Kidney (tissue), 13 donors: ENCODE measurements at regions not wholly inside any gene's neighbourhood (a gene's known extent, or its start where the extent isn't known, plus 50 kb on each side); places are given as distances from the start of the nearest gene placed in this dataset.

Experiments
- DNase-seq, 5 donors: peaks; one replicate each; pipeline ENCODE4 v3.0.0-alpha.2; 2013 to 2020
- FAIRE-seq: peaks from 2 replicates; lab custom pipeline; 2012; peaks lifted over from hg19 to GRCh38; lab: Jason Lieb, UNC
- H3K27ac ChIP-seq, 2 donors: one replicate each; pipeline ENCODE4 v1.7.0; 2013; ENCODE audit warnings: low read depth in 2 of 2, low read length in 2 of 2, inconsistent platforms in 1 of 2
- H3K27me3 ChIP-seq: one replicate; pipeline ENCODE4 v1.7.1; 2013; ENCODE audit warnings: low read length, inconsistent platforms; ENCODE audit not compliant: control insufficient read depth, insufficient read depth
- H3K36me3 ChIP-seq, 3 donors: one replicate each; pipeline versions ENCODE4 v1.7.0 to v1.7.1; 2013; ENCODE audit warnings: low read length in 3 of 3, control low read depth in 1 of 3, inconsistent platforms in 1 of 3; ENCODE audit not compliant: insufficient read depth in 3 of 3, control insufficient read depth in 2 of 3
- H3K4me1 ChIP-seq, 3 donors: one replicate each; pipeline versions ENCODE4 v1.7.0 to v1.7.1; 2013; ENCODE audit warnings: low read length in 3 of 3, inconsistent platforms in 1 of 3, low read depth in 1 of 3; ENCODE audit not compliant: control insufficient read depth in 2 of 3, insufficient read depth in 2 of 3
- H3K4me3 ChIP-seq, 3 donors: one replicate each; pipeline versions ENCODE4 v1.7.0 to v1.8.1; 2013; ENCODE audit warnings: low read length in 3 of 3, control low read depth in 1 of 3, inconsistent platforms in 1 of 3
- H3K9ac ChIP-seq, 3 donors: one replicate each; pipeline versions ENCODE4 v1.7.0 to v1.7.1; 2013; ENCODE audit warnings: low read length in 3 of 3, control low read depth in 1 of 3, inconsistent platforms in 1 of 3
- H3K9me3 ChIP-seq, 3 donors: one replicate each; pipeline versions ENCODE4 v1.7.0 to v1.7.1; 2013; ENCODE audit warnings: low read length in 3 of 3, control low read depth in 1 of 3, inconsistent platforms in 1 of 3; ENCODE audit not compliant: control insufficient read depth in 2 of 3, insufficient read depth in 1 of 3
- CTCF ChIP-seq: IDR thresholded peaks from 3 replicates; pipeline ENCODE4 v1.5.1; 2012; ENCODE audit warnings: mild to moderate bottlenecking, moderate library complexity, borderline replicate concordance; ENCODE audit not compliant: insufficient read depth; ENCODE audit errors: extremely low read depth
- intact Hi-C: fragments of 100-400 bp; cut with DNase I; formaldehyde crosslinking; loops from one replicate; pipeline ENCODE4 v1.11.1; 2022
- donor health status: control.
- donor health status: control.
- donor health status: control.
- donor health status: control.
- donor health status: control.
- donor health status: DM: yes; HTN: yes; CAD: no.
- donor health status: Normal renal cell carcinoma (clear cell type).

GRCh38 chr6:113526995-113527394 lies 330.1 kb upstream of the MARCKS start:
- Histone ChIP-seq H3K36me3 (no peaks in the 10 kb centered on the region), H3K9me3 (no peaks in the 10 kb centered on the region), H3K4me3 (no peak overlapping the region), H3K9ac (no peak overlapping the region), H3K27me3 (no peaks in the 10 kb centered on the region), H3K4me1 (no peaks in the 10 kb centered on the region), H3K27ac (no peak overlapping the region)
- no peak for DNase-seq
- no peak for FAIRE-seq
- intact Hi-C loops: no loop called here
- no peak for TF ChIP-seq CTCF

GRCh38 chr6:113528111-113528510 lies 329.0 kb upstream of the MARCKS start:
- no peaks in the 10 kb centered on the region for H3K9me3 ChIP-seq
- H3K4me3 ChIP-seq: no peak overlapping the region
- intact Hi-C loops: no loop called here
- no peaks in the 10 kb centered on the region for H3K36me3 ChIP-seq
- FAIRE-seq: no peak
- TF ChIP-seq CTCF: no peak
- H3K4me1 ChIP-seq: no peaks in the 10 kb centered on the region
- H3K27ac ChIP-seq: no peak overlapping the region
- no peak for DNase-seq
- H3K9ac ChIP-seq: no peak overlapping the region
- no peaks in the 10 kb centered on the region for H3K27me3 ChIP-seq

- Histone ChIP-seq H3K4me3 (no peak overlapping the region), H3K27me3 (no peaks in the 10 kb centered on the region), H3K9ac (no peak overlapping the region), H3K36me3 (no peaks in the 10 kb centered on the region), H3K9me3 (no peaks in the 10 kb centered on the region), H3K4me1 (no peaks in the 10 kb centered on the region), H3K27ac (no peak overlapping the region)
- FAIRE-seq: no peak
- peak in 1 of 5 donors; percentile 5 for DNase-seq
- intact Hi-C loops: no loop called here
- no peak for TF ChIP-seq CTCF
Observed at GRCh38 chr6:113529196-113529595, 327.9 kb upstream of the MARCKS start.

GRCh38 chr6:113529879-113530278 lies 327.3 kb upstream of the MARCKS start:
- Histone ChIP-seq H3K27me3 (no peaks in the 10 kb centered on the region), H3K4me3 (no peak overlapping the region), H3K27ac (no peak overlapping the region), H3K36me3 (no peaks in the 10 kb centered on the region), H3K4me1 (no peaks in the 10 kb centered on the region), H3K9ac (no peak overlapping the region), H3K9me3 (no peaks in the 10 kb centered on the region)
- no peak for TF ChIP-seq CTCF
- DNase-seq: no peak
- no peak for FAIRE-seq
- intact Hi-C loops: no loop called here
